ENCODE measurements at regions not wholly inside any gene's neighbourhood (a gene's known extent, or its start where the extent isn't known, plus 50 kb on each side); places are given as distances from the start of the nearest gene placed in this dataset.

- TF ChIP-seq, protein P1, sequence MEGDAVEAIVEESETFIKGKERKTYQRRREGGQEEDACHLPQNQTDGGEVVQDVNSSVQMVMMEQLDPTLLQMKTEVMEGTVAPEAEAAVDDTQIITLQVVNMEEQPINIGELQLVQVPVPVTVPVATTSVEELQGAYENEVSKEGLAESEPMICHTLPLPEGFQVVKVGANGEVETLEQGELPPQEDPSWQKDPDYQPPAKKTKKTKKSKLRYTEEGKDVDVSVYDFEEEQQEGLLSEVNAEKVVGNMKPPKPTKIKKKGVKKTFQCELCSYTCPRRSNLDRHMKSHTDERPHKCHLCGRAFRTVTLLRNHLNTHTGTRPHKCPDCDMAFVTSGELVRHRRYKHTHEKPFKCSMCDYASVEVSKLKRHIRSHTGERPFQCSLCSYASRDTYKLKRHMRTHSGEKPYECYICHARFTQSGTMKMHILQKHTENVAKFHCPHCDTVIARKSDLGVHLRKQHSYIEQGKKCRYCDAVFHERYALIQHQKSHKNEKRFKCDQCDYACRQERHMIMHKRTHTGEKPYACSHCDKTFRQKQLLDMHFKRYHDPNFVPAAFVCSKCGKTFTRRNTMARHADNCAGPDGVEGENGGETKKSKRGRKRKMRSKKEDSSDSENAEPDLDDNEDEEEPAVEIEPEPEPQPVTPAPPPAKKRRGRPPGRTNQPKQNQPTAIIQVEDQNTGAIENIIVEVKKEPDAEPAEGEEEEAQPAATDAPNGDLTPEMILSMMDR (IDR thresholded peaks at IDR 0.05) = no peak
- TF ChIP-seq POLR2A (IDR thresholded peaks at IDR 0.05; ENCODE audit: low read depth) = no peak
Observed at GRCh38 chr4:14053291-14053690, 425.8 kb upstream of the BOD1L1 start.

All from esophagus muscularis mucosa (tissue), 3 donors.